ENCODE measurements at regions not wholly inside any gene's neighbourhood (a gene's known extent, or its start where the extent isn't known, plus 50 kb on each side); places are given as distances from the start of the nearest gene placed in this dataset.

GRCh38 chr5:73375949-73376348, 72.6 kb downstream of the FOXD1 start:
- no peak for ATAC-seq

GRCh38 chr5:73375191-73375545, 73.4 kb downstream of the FOXD1 start:
- Histone ChIP-seq H3K9ac (ENCODE audit: control insufficient read depth, insufficient read depth, low read length) (no peak overlapping the region), H4K20me1 (ENCODE audit: control insufficient read depth, insufficient read depth) (no peaks in the 10 kb centered on the region), H3K27ac (ENCODE audit: control insufficient read depth, insufficient read depth) (no peak overlapping the region), H2AFZ (ENCODE audit: control insufficient read depth, low read depth, low read length) (no peak overlapping the region), H3K9me3 (replicated peaks; ENCODE audit: control insufficient read depth, insufficient read depth, low read length) (no peaks in the 10 kb centered on the region; the same call in 2 of the 3 replicates), H3K4me3 (no peak overlapping the region), H3K4me1 (ENCODE audit: control insufficient read depth, insufficient read depth, low read length) (no peaks in the 10 kb centered on the region), H3K4me2 (ENCODE audit: control insufficient read depth, insufficient read depth) (no peak overlapping the region), H3K27me3 (replicated peaks in 1 of 2; ENCODE audit: control insufficient read depth in 2 of 2, insufficient read depth in 2 of 2, low read length in 1 of 2) (peaks cover 9 to 12% of the 10 kb centered on the region in 2 experiments), H3K36me3 (ENCODE audit: control insufficient read depth in 2 of 2, insufficient read depth in 2 of 2, low read length in 1 of 2) (no peaks in the 10 kb centered on the region), H3K79me2 (ENCODE audit: control insufficient read depth, insufficient read depth, low read length) (no peaks in the 10 kb centered on the region)
- 18% methylated on average over 2 of the region's 2 CpGs for WGBS (ENCODE audit: insufficient coverage, insufficient replicate concordance, low lambda C conversion rate, missing lambda C conversion rate)
- in situ Hi-C loops (cut with MboI), result no loop called here
- TF ChIP-seq SUZ12 (IDR thresholded peaks at IDR 0.05; ENCODE audit: unreplicated experiment) (no peak), HDAC6 (IDR thresholded peaks at IDR 0.05; ENCODE audit: unreplicated experiment) (no peak), SRF (IDR thresholded peaks at IDR 0.05; ENCODE audit: low read depth in 2 of 2, low read length in 2 of 2) (no peak), POLR2AphosphoS5 (IDR thresholded peaks at IDR 0.05; ENCODE audit: low read length) (no peak), BHLHE40 (IDR thresholded peaks at IDR 0.05; ENCODE audit: borderline replicate concordance in 1 of 2, low read depth in 2 of 2, low read length in 1 of 2) (no peak), WRNIP1 (IDR thresholded peaks at IDR 0.05; ENCODE audit: borderline replicate concordance, low read depth, low read length) (no peak), CHD2 (IDR thresholded peaks at IDR 0.05; ENCODE audit: borderline replicate concordance, low read depth, low read length) (no peak)
- ChIA-PET RAD21 (ENCODE audit: unreplicated experiment) (no interaction called here), POLR2A (no interaction called here), CTCF (no interaction called here), SMC1A (ENCODE audit: uncharacterized antibody, unreplicated experiment) (no interaction called here)
- intact Hi-C loops (cut with micrococcal nuclease; ENCODE audit: unreplicated experiment), result loop anchor here (5.0 kb wide), 1 partner anchor 68 kb away; no protein-coding TSS in a partner anchor
- DNase-seq (ENCODE audit: low read depth, low spot score) (no peak), FAIRE-seq (no peak), ATAC-seq (no peak)
- BruUV-seq (replicated peaks), result no TSS peak

More at GRCh38 chr5:73375949-73376348, 72.6 kb downstream of the FOXD1 start:
- Histone ChIP-seq H3K36me3 (ENCODE audit: control insufficient read depth in 2 of 2, insufficient read depth in 2 of 2, low read length in 1 of 2) (no peaks in the 10 kb centered on the region), H3K27ac (ENCODE audit: control insufficient read depth, insufficient read depth) (no peak overlapping the region), H3K4me3 (no peak overlapping the region), H3K9ac (ENCODE audit: control insufficient read depth, insufficient read depth, low read length) (no peak overlapping the region), H2AFZ (ENCODE audit: control insufficient read depth, low read depth, low read length) (no peak overlapping the region), H3K4me1 (ENCODE audit: control insufficient read depth, insufficient read depth, low read length) (no peaks in the 10 kb centered on the region), H4K20me1 (ENCODE audit: control insufficient read depth, insufficient read depth) (no peaks in the 10 kb centered on the region), H3K27me3 (replicated peaks in 1 of 2; ENCODE audit: control insufficient read depth in 2 of 2, insufficient read depth in 2 of 2, low read length in 1 of 2) (peaks cover 13 to 14% of the 10 kb centered on the region in 2 experiments), H3K9me3 (replicated peaks; ENCODE audit: control insufficient read depth, insufficient read depth, low read length) (no peaks in the 10 kb centered on the region; the same call in 2 of the 3 replicates), H3K79me2 (ENCODE audit: control insufficient read depth, insufficient read depth, low read length) (no peaks in the 10 kb centered on the region), H3K4me2 (ENCODE audit: control insufficient read depth, insufficient read depth) (no peak overlapping the region)
- FAIRE-seq (no peak), DNase-seq (ENCODE audit: low read depth, low spot score) (no peak)
- RAD21 ChIA-PET (ENCODE audit: unreplicated experiment), result no interaction called here
- intact Hi-C loops (cut with micrococcal nuclease; ENCODE audit: unreplicated experiment) (loop anchor here (5.0 kb wide), 1 partner anchor 69 kb away; no protein-coding TSS in a partner anchor), in situ Hi-C loops (cut with MboI) (no loop called here)
- 0% methylated on average over 2 of the region's 2 CpGs for WGBS (ENCODE audit: insufficient coverage, insufficient replicate concordance, low lambda C conversion rate, missing lambda C conversion rate)
- no TSS peak for BruUV-seq (replicated peaks)
- TF ChIP-seq RBBP5 (conservative IDR thresholded peaks at IDR 0.05), result no peak
- no peak for TF ChIP-seq ZNF622 (IDR thresholded peaks at IDR 0.05)
- CTCF ChIA-PET, result no interaction called here
- POLR2A ChIA-PET, result no interaction called here
- SMC1A ChIA-PET (ENCODE audit: uncharacterized antibody, unreplicated experiment), result no interaction called here
